WTC11 (cell line): ENCODE measurements at regions not wholly inside any gene's neighbourhood (a gene's known extent, or its start where the extent isn't known, plus 50 kb on each side); places are given as distances from the start of the nearest gene placed in this dataset.

Experiments
- ATAC-seq: fragments of 200-7000 bp; cut with Tn5 transposase; 2 replicates; pipeline ENCODE4 v1.10.0; 2021; ENCODE audit warnings: mild to moderate bottlenecking, moderate library complexity
- CTCF ChIA-PET: fragments of 300-600 bp; sonication (Branson Sonifier 250); formaldehyde crosslinking; loops from one replicate; lab custom pipeline; 2021; ENCODE audit warnings: antibody characterized with exemption; lab: Charles Lee
- POLR2A ChIA-PET: fragments of 350-600 bp; sonication (Branson Sonifier 250); formaldehyde crosslinking; loops from one replicate; lab custom pipeline; 2021; ENCODE audit warnings: antibody characterized with exemption; lab: Charles Lee
- DNase-seq: peaks from one replicate; pipeline ENCODE4 v3.0.0; 2021; ENCODE audit warnings: low spot score
- H3K27ac Mint-ChIP-seq: 2 replicates; pipeline ENCODE4 v1.8.0; 2021; ENCODE audit warnings: mixed read lengths
- H3K27me3 Mint-ChIP-seq: 2 replicates; pipeline ENCODE4 v1.8.0; 2021; ENCODE audit warnings: low read depth, mild to moderate bottlenecking, moderate library complexity, mixed read lengths
- H3K36me3 Mint-ChIP-seq: 2 replicates; pipeline ENCODE4 v1.8.0; 2021; ENCODE audit warnings: mixed read lengths
- H3K4me1 Mint-ChIP-seq: 2 replicates; pipeline ENCODE4 v1.8.0; 2022; ENCODE audit warnings: mixed read lengths
- H3K4me3 Mint-ChIP-seq: 2 replicates; pipeline ENCODE4 v1.8.0; 2021; ENCODE audit warnings: mild to moderate bottlenecking, moderate library complexity, mixed read lengths
- H3K9me3 Mint-ChIP-seq: 2 replicates; pipeline ENCODE4 v1.8.0; 2021; ENCODE audit warnings: mixed read lengths
- ATF1 ChIP-seq: sonication (generic); formaldehyde crosslinking; IDR thresholded peaks from 2 replicates; pipeline ENCODE4 v1.8.1; 2023; ENCODE audit warnings: mild to moderate bottlenecking, moderate library complexity, missing genetic modification reagents
- ATF3 ChIP-seq: sonication (generic); formaldehyde crosslinking; conservative IDR thresholded peaks from 2 replicates; pipeline ENCODE4 v1.8.1; 2022; ENCODE audit warnings: mild to moderate bottlenecking, missing genetic modification reagents
- CDX4 ChIP-seq: fragments of 250-450 bp; sonication (Bioruptor Pico); IDR thresholded peaks from 2 replicates; pipeline ENCODE4 v1.9.0; 2021; ENCODE audit warnings: moderate library complexity, mild to moderate bottlenecking, inconsistent platforms, borderline replicate concordance
- E2F1 ChIP-seq: sonication (generic); formaldehyde crosslinking; IDR thresholded peaks from 2 replicates; pipeline ENCODE4 v1.8.0; 2022; ENCODE audit warnings: mild to moderate bottlenecking, missing genetic modification reagents
- EMX1 ChIP-seq: fragments of 250-450 bp; sonication (Bioruptor Pico); IDR thresholded peaks from 2 replicates; pipeline ENCODE4 v1.8.0; 2021; ENCODE audit warnings: mild to moderate bottlenecking
- FOXP4 ChIP-seq: sonication (generic); formaldehyde crosslinking; IDR thresholded peaks from 2 replicates; pipeline ENCODE4 v1.8.0; 2022; ENCODE audit warnings: mild to moderate bottlenecking, missing genetic modification reagents
- GTF2I ChIP-seq: fragments of 250-450 bp; sonication (Bioruptor Pico); conservative IDR thresholded peaks from 2 replicates; pipeline ENCODE4 v1.4.0; 2021; ENCODE audit warnings: mild to moderate bottlenecking
- NR1H2 ChIP-seq: sonication (generic); formaldehyde crosslinking; IDR thresholded peaks from 2 replicates; pipeline ENCODE4 v1.9.0; 2021; ENCODE audit warnings: mild to moderate bottlenecking, moderate library complexity, missing genetic modification reagents
- NR2C2 ChIP-seq: sonication (generic); formaldehyde crosslinking; IDR thresholded peaks from 2 replicates; pipeline ENCODE4 v1.8.0; 2022; ENCODE audit warnings: mild to moderate bottlenecking, missing genetic modification reagents
- USF1 ChIP-seq: sonication (generic); formaldehyde crosslinking; IDR thresholded peaks from 2 replicates; pipeline ENCODE4 v1.8.0; 2022; ENCODE audit warnings: mild to moderate bottlenecking, missing genetic modification reagents
- USF2 ChIP-seq: sonication (generic); formaldehyde crosslinking; IDR thresholded peaks from 2 replicates; pipeline ENCODE4 v1.8.1; 2023; ENCODE audit warnings: mild to moderate bottlenecking, missing genetic modification reagents, moderate library complexity
- ZNF232 ChIP-seq: sonication (generic); formaldehyde crosslinking; IDR thresholded peaks from 2 replicates; pipeline ENCODE4 v1.8.0; 2022; ENCODE audit warnings: mild to moderate bottlenecking, missing genetic modification reagents
- ZNF396 ChIP-seq: fragments of 250-450 bp; sonication (Bioruptor Pico); IDR thresholded peaks from 2 replicates; pipeline ENCODE4 v1.8.0; 2021; ENCODE audit warnings: mild to moderate bottlenecking, moderate library complexity, borderline replicate concordance
- ZNF416 ChIP-seq: fragments of 250-450 bp; sonication (Bioruptor Pico); IDR thresholded peaks from 2 replicates; pipeline ENCODE4 v1.9.0; 2021; ENCODE audit warnings: mild to moderate bottlenecking, inconsistent platforms
- ZNF512 ChIP-seq: sonication (generic); formaldehyde crosslinking; IDR thresholded peaks from 2 replicates; pipeline ENCODE4 v1.8.1; 2022; ENCODE audit warnings: missing genetic modification reagents, borderline replicate concordance
- ZNF671 ChIP-seq: fragments of 250-450 bp; sonication (Bioruptor Pico); IDR thresholded peaks from 2 replicates; pipeline ENCODE4 v1.8.0; 2021; ENCODE audit warnings: mild to moderate bottlenecking
- ZSCAN18 ChIP-seq: fragments of 250-450 bp; sonication (Bioruptor Pico); IDR thresholded peaks from 2 replicates; pipeline ENCODE4 v2.1.2; 2022; ENCODE audit warnings: mild to moderate bottlenecking, moderate library complexity

GRCh38 chr10:36178616-36179015, 536.5 kb upstream of the FZD8 start (continued):
- TF ChIP-seq USF2 (CRISPR knock-in tag) (no peak), USF1 (CRISPR knock-in tag) (no peak), CDX4 (no peak), ATF1 (CRISPR knock-in tag) (no peak)
- TF ChIP-seq, all 79 proteins: peak for 0

- CTCF ChIA-PET = no interaction called here
- TF ChIP-seq ZSCAN18 (no peak), FOXP4 (CRISPR knock-in tag) (no peak), NR1H2 (no peak), NR2C2 (CRISPR knock-in tag) (no peak), ZNF396 (CRISPR knock-in tag) (no peak), USF2 (CRISPR knock-in tag) (no peak), GTF2I (CRISPR knock-in tag) (no peak)
- Mint-ChIP-seq H3K9me3 (peaks cover 6% of the 10 kb centered on the region), H3K4me1 (peaks cover 12% of the 10 kb centered on the region), H3K27me3 (no peaks in the 10 kb centered on the region), H3K36me3 (no peaks in the 10 kb centered on the region), H3K4me3 (no peak overlapping the region), H3K27ac (no peak overlapping the region)
- no peak for ATAC-seq
- no peak for DNase-seq
- POLR2A ChIA-PET = no interaction called here
Measured at GRCh38 chr10:36177071-36177470, 535.0 kb upstream of the FZD8 start.

- Mint-ChIP-seq H3K4me1 (peaks cover 22% of the 10 kb centered on the region), H3K4me3 (no peak overlapping the region), H3K9me3 (peaks cover 6% of the 10 kb centered on the region), H3K27ac (no peak overlapping the region), H3K36me3 (no peaks in the 10 kb centered on the region), H3K27me3 (no peaks in the 10 kb centered on the region)
- CTCF ChIA-PET = no interaction called here
- no peak for DNase-seq
- POLR2A ChIA-PET = no interaction called here
- no peak for ATAC-seq
- TF ChIP-seq EMX1 (no peak), ZNF512 (CRISPR knock-in tag) (no peak), ZNF232 (CRISPR knock-in tag) (no peak), ZNF671 (no peak), E2F1 (CRISPR knock-in tag) (no peak), ATF3 (CRISPR knock-in tag) (no peak), ZNF416 (CRISPR knock-in tag) (no peak)
- TF ChIP-seq, all 79 proteins: peak for 0
Measured at GRCh38 chr10:36175954-36176353, 533.9 kb upstream of the FZD8 start.
